K562 (cell line): ENCODE measurements at regions not wholly inside any gene's neighbourhood (a gene's known extent, or its start where the extent isn't known, plus 50 kb on each side); places are given as distances from the start of the nearest gene placed in this dataset.

Experiments
- ATAC-seq: fragments of 200-7000 bp; cut with Tn5 transposase; 3 replicates; pipeline ENCODE4 v1.9.1; 2020; ENCODE audit warnings: moderate library complexity
- BruUV-seq: library from RNA; stranded (reverse); fragments of 400-500 nt; replicated peaks from 2 replicates; lab custom pipeline; 2021; lab: Mats Ljungman, UMichigan
- CTCF ChIA-PET: fragments of 300-600 bp; formaldehyde crosslinking; extraction: SDS; loops from one replicate; lab custom pipeline; 2021; ENCODE audit warnings: low intra/inter-chr PET ratio; lab: Yijun Ruan, JAX
- POLR2A ChIA-PET: fragments of 300-600, 350-650 bp; sonication (Branson Sonifier 250); formaldehyde crosslinking; extraction: SDS; loops from one replicate; lab custom pipeline; 2021; ENCODE audit warnings: antibody characterized with exemption, inconsistent platforms; lab: Yijun Ruan, JAX
- DNase-seq, 4 experiments: peaks; one replicate each; pipeline versions ENCODE4 v3.0.0 to v3.0.0-alpha.2; 2011 to 2018; ENCODE audit warnings: low spot score in 3 of 4, mixed read lengths in 3 of 4; ENCODE audit errors: extremely low read depth in 1 of 4
- FAIRE-seq: peaks from 2 replicates; lab custom pipeline; 2011; peaks lifted over from hg19 to GRCh38; lab: Jason Lieb, UNC
- H2AFZ ChIP-seq: 2 replicates; pipeline ENCODE4 v1.6.0; 2011; ENCODE audit warnings: low read depth, low read length, control low read depth, inconsistent platforms
- H3K27ac ChIP-seq: fragments of 200-600 bp; 3 replicates; pipeline ENCODE4 v1.8.0; 2011; ENCODE audit warnings: low read depth, mild to moderate bottlenecking, control low read depth, inconsistent platforms, low read length, moderate library complexity, mixed read lengths; ENCODE audit errors: extremely low read depth
- H3K27me3 ChIP-seq, 2 experiments: fragments of 300-600 bp in 1 of 2; 2 replicates in 1 of 2; 3 replicates in 1 of 2; pipeline versions ENCODE4 v1.6.0 to v1.8.0; 2011; ENCODE audit warnings: inconsistent platforms in 2 of 2, low read length in 2 of 2, mild to moderate bottlenecking in 1 of 2, mixed read lengths in 1 of 2, moderate library complexity in 1 of 2; ENCODE audit not compliant: control insufficient read depth in 2 of 2, insufficient read depth in 2 of 2
- H3K36me3 ChIP-seq: fragments of 300-600 bp; 3 replicates; pipeline ENCODE4 v1.8.0; 2011; ENCODE audit warnings: mild to moderate bottlenecking, low read length, inconsistent platforms; ENCODE audit not compliant: control insufficient read depth, insufficient read depth
- H3K4me1 ChIP-seq, 2 experiments: fragments of 200-600 bp in 1 of 2; replicated peaks in 1 of 2; 2 replicates in 1 of 2; 3 replicates in 1 of 2; pipeline versions ENCODE4 v1.5.1 to v1.8.0; 2011; ENCODE audit warnings: inconsistent platforms in 2 of 2, low read length in 2 of 2, mild to moderate bottlenecking in 1 of 2, mixed read lengths in 1 of 2, moderate library complexity in 1 of 2; ENCODE audit not compliant: control insufficient read depth in 2 of 2, insufficient read depth in 2 of 2
- H3K4me2 ChIP-seq: 2 replicates; pipeline ENCODE4 v1.6.1; 2011; ENCODE audit warnings: low read length, control low read depth, inconsistent platforms, mixed read lengths; ENCODE audit not compliant: insufficient read depth
- H3K4me3 ChIP-seq: fragments of 200-600 bp; sonication (generic), shearing (Covaris generic); 2 replicates; pipeline ENCODE4 v1.5.1; 2016; ENCODE audit warnings: control low read depth, inconsistent platforms
- H3K79me2 ChIP-seq: fragments of 200-600 bp; 3 replicates; pipeline ENCODE4 v1.8.0; 2011; ENCODE audit warnings: low read length, inconsistent platforms; ENCODE audit not compliant: control insufficient read depth, insufficient read depth
- H3K9ac ChIP-seq, 2 experiments: 2 replicates each; pipeline versions ENCODE4 v1.6.0 to v1.6.1; 2011; ENCODE audit warnings: low read depth in 2 of 2, low read length in 2 of 2, control low read depth in 1 of 2, inconsistent platforms in 1 of 2, mild to moderate bottlenecking in 1 of 2, mixed read lengths in 1 of 2; ENCODE audit not compliant: insufficient read depth in 1 of 2
- H3K9me1 ChIP-seq: one replicate; pipeline ENCODE4 v1.6.0; 2011; ENCODE audit warnings: inconsistent platforms, mild to moderate bottlenecking, low read length, moderate library complexity; ENCODE audit not compliant: control insufficient read depth, insufficient read depth
- H3K9me3 ChIP-seq: replicated peaks from 2 replicates; pipeline ENCODE4 v1.5.1; 2011; ENCODE audit warnings: low read depth, low read length, inconsistent platforms; ENCODE audit not compliant: control insufficient read depth, insufficient read depth
- H4K20me1 ChIP-seq: replicated peaks from 2 replicates; pipeline ENCODE4 v1.6.1; 2011; ENCODE audit warnings: low read length, inconsistent platforms, mixed read lengths; ENCODE audit not compliant: control insufficient read depth, insufficient read depth
- KDM5B ChIP-seq: fragments of 200-600 bp; sonication (generic); IDR thresholded peaks from 2 replicates; pipeline ENCODE4 v1.6.1; 2012; ENCODE audit warnings: low read depth, mild to moderate bottlenecking, moderate library complexity, low read length, control low read depth, inconsistent platforms; ENCODE audit not compliant: insufficient replicate concordance
- NR4A1 ChIP-seq, 2 experiments: fragments of 250-450 bp in 1 of 2; fragments of 450-650 bp in 1 of 2; sonication (Bioruptor Pico) in 1 of 2; IDR thresholded peaks; 2 replicates each; pipeline versions ENCODE4 v1.4.0 to v1.6.1; 2016 to 2020; ENCODE audit warnings: mild to moderate bottlenecking in 2 of 2, missing compliant biosample characterization in 1 of 2, missing genetic modification characterization in 1 of 2, moderate library complexity in 1 of 2
- PATZ1 ChIP-seq: fragments of 250-450 bp; sonication (Bioruptor Pico); IDR thresholded peaks from 2 replicates; pipeline ENCODE4 v1.5.0; 2020; ENCODE audit warnings: mild to moderate bottlenecking, borderline replicate concordance
- PHB ChIP-seq: fragments of 250-450 bp; sonication (Bioruptor Pico); IDR thresholded peaks from 2 replicates; pipeline ENCODE4 v1.5.0; 2021
- PKNOX1 ChIP-seq: fragments of 450-650 bp; IDR thresholded peaks from 2 replicates; pipeline ENCODE4 v1.6.1; 2016
- POLR2A ChIP-seq: fragments of 450-650 bp; conservative IDR thresholded peaks from 2 replicates; pipeline ENCODE4 v1.6.1; 2016
- POU5F1 ChIP-seq: fragments of 150-350 bp; IDR thresholded peaks from 2 replicates; pipeline ENCODE4 v1.6.1; 2014; ENCODE audit warnings: borderline replicate concordance, low read length, low read depth, mild to moderate bottlenecking; ENCODE audit not compliant: partially characterized antibody
- SIRT6 ChIP-seq: IDR thresholded peaks from one replicate; pipeline ENCODE4 v1.6.1; 2012; ENCODE audit warnings: low read depth, mild to moderate bottlenecking, control low read depth, inconsistent platforms, low read length, moderate library complexity
- ZBTB1 ChIP-seq: sonication (generic); formaldehyde crosslinking; IDR thresholded peaks from 2 replicates; pipeline ENCODE4 v1.8.1; 2023; ENCODE audit warnings: missing genetic modification reagents, low read depth, mild to moderate bottlenecking, borderline replicate concordance
- ZNF165 ChIP-seq: fragments of 250-450 bp; sonication (Bioruptor Pico); IDR thresholded peaks from 2 replicates; pipeline ENCODE4 v1.4.0; 2020; ENCODE audit warnings: borderline replicate concordance
- ZNF274 ChIP-seq: IDR thresholded peaks from 2 replicates; pipeline ENCODE4 v1.6.1; 2011; ENCODE audit warnings: low read depth, mild to moderate bottlenecking, low read length, moderate library complexity, borderline replicate concordance
- ZNF740 ChIP-seq, 3 experiments: fragments of 200-800 bp in 1 of 3; sonication (Bioruptor generic) in 1 of 3; sonication (generic) in 1 of 3; formaldehyde crosslinking in 1 of 3; IDR thresholded peaks; 2 replicates each; pipeline versions ENCODE4 v1.6.1 to v1.8.0; 2016 to 2022; ENCODE audit warnings: mild to moderate bottlenecking in 2 of 3, missing compliant biosample characterization in 2 of 3, missing genetic modification characterization in 2 of 3, missing genetic modification reagents in 1 of 3
- WGBS: fragments of 100-300 bp; shearing (Covaris generic); methylation state at CpG from one replicate; pipeline ENCODE4 v1.1.6; 2016; ENCODE audit warnings: low coverage, mixed read lengths; ENCODE audit not compliant: insufficient coverage; ENCODE audit errors: missing lambda C conversion rate; 5-methylcytosine and 5-hydroxymethylcytosine counted together
- in situ Hi-C: fragments of 300-500 bp; cut with MboI; formaldehyde crosslinking; loops from 4 replicates; pipeline ENCODE4 v1.15.0; 2018; ENCODE audit warnings: inconsistent platforms, mixed read lengths
- intact Hi-C: fragments of 100-400 bp; cut with micrococcal nuclease; formaldehyde crosslinking; loops from 2 replicates; pipeline ENCODE4 v1.14.2; 2022
- TF ChIP-seq, protein P1 (sequence below): sonication (generic); formaldehyde crosslinking; IDR thresholded peaks from 2 replicates; pipeline ENCODE4 v1.8.0; 2022; ENCODE audit warnings: mild to moderate bottlenecking, missing genetic modification reagents
- TF ChIP-seq, protein P2 (sequence below): fragments of 450-650 bp; IDR thresholded peaks from 2 replicates; pipeline ENCODE4 v1.6.1; 2016; ENCODE audit warnings: antibody characterized with exemption

DNA sequence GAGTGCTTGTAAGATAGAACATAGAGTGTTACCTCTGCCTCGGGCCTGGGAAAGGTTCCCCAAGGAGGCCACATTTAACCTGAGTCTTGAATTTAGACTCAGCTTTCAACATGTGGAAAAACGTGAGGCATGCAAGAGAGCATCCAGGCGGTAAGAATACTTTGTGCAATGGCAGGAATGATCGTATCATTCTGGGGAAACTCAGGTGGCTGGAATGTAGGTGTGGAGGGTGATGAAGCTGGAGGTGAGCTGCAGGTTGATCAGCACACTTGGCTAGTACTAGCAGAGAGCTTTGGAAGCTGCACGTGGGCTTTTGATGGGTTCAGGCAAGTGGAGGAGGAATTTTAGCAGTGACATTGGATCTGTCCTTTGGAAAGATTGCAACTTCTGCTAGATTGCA lies 270.3 kb upstream of the RAG2 start:
- in situ Hi-C loops, result no loop called here
- Histone ChIP-seq H3K9me1 (no peaks in the 10 kb centered on the region), H3K9me3 (no peaks in the 10 kb centered on the region), H3K27ac (no peak overlapping the region), H3K36me3 (no peaks in the 10 kb centered on the region), H2AFZ (no peak overlapping the region), H4K20me1 (no peaks in the 10 kb centered on the region), H3K9ac (no peak overlapping the region), H3K79me2 (no peaks in the 10 kb centered on the region), H3K4me2 (no peak overlapping the region), H3K27me3 (no peaks in the 10 kb centered on the region), H3K4me1 (no peaks in the 10 kb centered on the region), H3K4me3 (no peak overlapping the region)
- DNase-seq, result no peak
- WGBS, result 0% methylated on average over 5 of the region's 5 CpGs
- ATAC-seq, result no peak
- intact Hi-C loops, result no loop called here
- BruUV-seq, result no TSS peak
- FAIRE-seq, result no peak
- CTCF ChIA-PET, result no interaction called here
- POLR2A ChIA-PET, result interaction anchor here (0.8 kb wide), 1 partner anchor 28 kb away, joined by 3 read pairs; no protein-coding TSS in a partner anchor
- TF ChIP-seq POLR2A, result no peak
- TF ChIP-seq ZNF740 (CRISPR knock-in tag; IDR thresholded peaks at IDR 0.05), result no peak
- no peak for TF ChIP-seq ZNF740 (tag; IDR thresholded peaks at IDR 0.05)
- TF ChIP-seq PKNOX1, result no peak
- no peak for TF ChIP-seq POU5F1
- no peak for TF ChIP-seq SIRT6
- TF ChIP-seq ZNF274, result no peak
- TF ChIP-seq ZBTB1 (CRISPR knock-in tag), result no peak
- no peak for TF ChIP-seq PHB (CRISPR knock-in tag)
- no peak for TF ChIP-seq ZNF165 (CRISPR knock-in tag)
- no peak for TF ChIP-seq NR4A1 (CRISPR knock-in tag; IDR thresholded peaks at IDR 0.05)
- TF ChIP-seq NR4A1 (tag; IDR thresholded peaks at IDR 0.05), result no peak
- TF ChIP-seq, protein P1, sequence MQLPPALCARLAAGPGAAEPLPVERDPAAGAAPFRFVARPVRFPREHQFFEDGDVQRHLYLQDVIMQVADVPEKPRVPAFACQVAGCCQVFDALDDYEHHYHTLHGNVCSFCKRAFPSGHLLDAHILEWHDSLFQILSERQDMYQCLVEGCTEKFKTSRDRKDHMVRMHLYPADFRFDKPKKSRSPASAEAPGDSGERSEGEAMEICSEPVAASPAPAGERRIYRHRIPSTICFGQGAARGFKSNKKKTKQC (CRISPR knock-in tag), result no peak
- TF ChIP-seq PATZ1 (CRISPR knock-in tag), result no peak
- TF ChIP-seq, protein P2, sequence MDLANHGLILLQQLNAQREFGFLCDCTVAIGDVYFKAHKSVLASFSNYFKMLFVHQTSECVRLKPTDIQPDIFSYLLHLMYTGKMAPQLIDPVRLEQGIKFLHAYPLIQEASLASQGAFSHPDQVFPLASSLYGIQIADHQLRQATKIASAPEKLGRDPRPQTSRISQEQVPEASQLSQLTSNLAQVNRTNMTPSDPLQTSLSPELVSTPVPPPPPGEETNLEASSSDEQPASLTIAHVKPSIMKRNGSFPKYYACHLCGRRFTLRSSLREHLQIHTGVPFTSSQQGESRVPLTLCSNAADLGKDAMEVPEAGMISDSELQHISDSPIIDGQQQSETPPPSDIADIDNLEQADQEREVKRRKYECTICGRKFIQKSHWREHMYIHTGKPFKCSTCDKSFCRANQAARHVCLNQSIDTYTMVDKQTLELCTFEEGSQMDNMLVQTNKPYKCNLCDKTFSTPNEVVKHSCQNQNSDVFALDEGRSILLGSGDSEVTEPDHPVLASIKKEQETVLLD, result no peak
- TF ChIP-seq KDM5B, result no peak
